GM21526 (cell line): ENCODE measurements at regions not wholly inside any gene's neighbourhood (a gene's known extent, or its start where the extent isn't known, plus 50 kb on each side); places are given as distances from the start of the nearest gene placed in this dataset.
"Not testable (repeated sequence)": the region's sequence is repeated elsewhere in the genome, so short reads cannot be mapped to it uniquely, and the experiment has no call there.

Experiments
- ATAC-seq: cut with Tn5 transposase; IDR thresholded peaks from one replicate; pipeline ENCODE4 v1.9.1; 2021; ENCODE audit warnings: moderate library complexity; ENCODE audit not compliant: unreplicated experiment, low FRiP score

DNA sequence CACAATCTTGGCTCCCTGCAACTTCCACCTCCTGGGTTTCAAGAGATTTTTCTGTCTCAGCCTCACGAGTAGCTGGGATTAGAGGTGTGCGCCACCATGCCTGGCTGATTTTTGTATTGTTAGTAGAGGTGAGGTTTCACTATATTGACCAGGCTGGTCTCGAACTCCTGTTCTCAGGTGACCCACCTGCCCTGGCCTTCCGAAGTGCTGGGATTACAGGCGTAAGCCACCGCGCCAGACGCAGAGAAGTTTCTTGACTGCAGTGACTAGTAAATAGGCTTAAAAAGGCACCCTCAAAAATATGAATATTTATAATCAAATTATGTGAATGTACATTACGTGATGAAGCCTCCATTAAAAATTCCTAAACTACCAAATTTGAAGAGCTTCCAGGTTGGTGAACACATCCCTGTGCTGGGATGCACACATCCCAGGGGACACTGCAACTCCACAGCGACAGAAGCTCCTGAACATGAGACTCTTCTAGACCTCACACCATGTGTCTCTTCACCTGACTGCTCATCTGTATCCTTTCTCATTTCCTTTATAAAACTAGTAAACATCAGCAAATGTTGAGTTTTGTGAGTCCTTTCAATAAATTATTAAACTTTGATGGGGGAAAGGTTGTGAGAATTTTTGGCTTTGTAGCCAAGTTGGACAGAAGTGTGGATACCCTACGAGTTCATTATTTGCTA is 203.3 kb upstream of the SPOPL start:
- no peak for ATAC-seq

DNA sequence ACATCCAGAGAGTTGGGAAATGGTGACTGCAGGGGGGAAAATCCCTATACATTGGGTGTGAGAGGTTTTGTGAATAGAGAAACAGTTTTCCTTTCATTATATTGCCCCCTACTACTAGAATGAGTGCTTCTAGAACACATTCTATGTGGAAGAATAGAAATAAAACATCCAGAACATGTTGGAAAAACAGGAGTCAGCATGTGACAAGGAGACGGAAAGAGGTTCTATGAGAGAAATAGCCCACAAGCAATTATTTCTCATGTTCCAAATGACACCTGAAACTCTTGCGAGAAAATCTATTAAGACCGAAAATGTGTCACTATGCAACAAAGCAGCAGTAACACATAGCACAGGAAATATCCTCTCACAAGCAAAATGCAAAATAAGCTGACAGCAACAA is 202.7 kb upstream of the SPOPL start:
- ATAC-seq, result no peak

DNA sequence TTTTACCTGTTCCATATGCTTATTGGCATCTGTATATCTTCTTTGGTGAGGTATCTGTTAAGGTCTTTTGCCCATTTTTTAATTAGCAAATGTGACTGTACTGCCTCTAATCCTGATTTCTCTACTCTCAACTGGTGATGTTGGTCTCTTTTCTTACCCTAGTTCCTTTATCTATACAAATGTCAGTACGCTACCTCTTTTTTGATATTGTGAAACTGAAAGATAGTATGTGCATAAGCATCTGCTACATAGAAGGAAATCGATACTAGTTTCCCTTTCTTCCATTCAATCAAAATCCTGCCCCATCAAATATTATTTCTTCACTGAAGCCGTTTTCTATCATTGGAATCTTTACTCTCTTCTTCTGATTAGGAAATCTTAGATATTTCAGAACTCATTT is 194.9 kb upstream of the SPOPL start:
- ATAC-seq, result no peak

DNA sequence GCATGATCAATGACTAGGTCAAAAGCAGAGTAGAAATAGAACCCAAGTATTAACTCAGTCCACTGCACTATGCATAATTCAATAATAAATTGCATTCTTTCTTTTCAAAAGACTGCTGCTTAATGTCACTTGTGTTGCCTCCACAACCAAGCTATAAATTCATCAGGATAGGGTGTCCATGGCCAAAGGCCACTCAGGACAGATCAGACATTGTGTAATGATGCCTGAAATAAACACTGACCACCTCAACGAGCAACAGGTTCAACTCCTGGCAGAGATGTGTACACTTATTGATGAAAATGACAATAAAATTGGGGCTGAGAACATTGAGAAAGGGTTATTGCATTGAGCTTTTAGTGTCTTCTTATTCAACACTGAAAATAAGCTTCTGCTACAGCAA is 194.5 kb upstream of the SPOPL start:
- no peak for ATAC-seq

DNA sequence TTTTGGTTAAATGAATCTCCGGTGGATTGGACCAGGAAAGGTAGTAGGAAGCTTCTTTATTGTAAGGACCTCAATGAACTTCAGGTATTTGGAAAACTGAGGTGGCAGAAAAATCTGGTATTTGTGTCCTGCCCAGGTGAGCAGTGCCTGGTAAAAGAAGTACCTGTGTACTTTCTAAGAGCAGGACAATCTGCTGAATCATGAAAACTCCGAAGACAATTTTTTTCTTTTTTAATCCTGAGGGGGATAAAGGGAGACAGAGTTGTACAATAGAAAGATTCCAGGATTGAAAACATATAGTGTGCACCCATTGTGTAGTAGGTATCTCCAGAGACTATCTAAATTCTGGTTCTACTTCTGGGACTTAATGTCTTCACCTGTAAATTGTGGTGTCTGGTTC is 191.8 kb upstream of the SPOPL start:
- no peak for ATAC-seq

DNA sequence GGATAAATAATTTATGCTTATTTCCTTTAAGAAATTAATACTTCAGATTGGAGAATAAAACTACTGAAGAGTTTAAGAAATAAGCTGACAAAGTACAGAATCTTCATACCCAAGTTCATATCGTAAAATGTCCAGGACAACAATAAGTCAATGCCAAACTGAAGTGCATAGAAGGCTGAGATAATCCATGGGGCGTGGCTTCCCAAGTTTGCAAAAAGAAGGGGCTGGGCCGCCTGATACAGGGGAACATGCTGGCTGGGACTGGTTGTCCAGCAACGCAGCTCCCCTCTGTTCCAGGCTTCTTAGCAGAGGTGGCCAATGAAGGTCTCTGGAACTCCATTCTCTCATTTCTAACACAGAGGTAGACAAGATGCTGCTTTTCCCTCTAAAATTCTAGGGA is 189.5 kb upstream of the SPOPL start:
- no peak for ATAC-seq

DNA sequence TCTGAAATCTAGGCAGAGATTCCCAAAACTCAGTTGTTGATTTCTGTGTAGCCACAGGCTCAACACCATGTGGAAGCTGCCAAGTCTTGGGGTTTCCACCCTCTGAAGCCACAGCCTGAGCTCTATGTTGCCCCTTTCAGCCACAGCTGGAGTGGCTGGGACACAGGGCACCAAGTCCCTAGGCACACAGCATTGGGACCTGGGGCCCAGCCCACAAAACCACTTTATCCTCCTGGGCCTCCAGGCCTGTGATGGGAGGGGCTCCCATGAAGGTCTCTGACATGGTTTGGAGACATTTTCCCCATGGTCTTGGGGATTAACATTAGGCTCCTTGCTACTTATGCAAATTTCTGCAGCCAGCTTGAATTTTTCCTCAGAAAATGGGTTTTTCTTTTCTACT is 186.0 kb upstream of the SPOPL start:
- not testable (repeated sequence) for ATAC-seq

DNA sequence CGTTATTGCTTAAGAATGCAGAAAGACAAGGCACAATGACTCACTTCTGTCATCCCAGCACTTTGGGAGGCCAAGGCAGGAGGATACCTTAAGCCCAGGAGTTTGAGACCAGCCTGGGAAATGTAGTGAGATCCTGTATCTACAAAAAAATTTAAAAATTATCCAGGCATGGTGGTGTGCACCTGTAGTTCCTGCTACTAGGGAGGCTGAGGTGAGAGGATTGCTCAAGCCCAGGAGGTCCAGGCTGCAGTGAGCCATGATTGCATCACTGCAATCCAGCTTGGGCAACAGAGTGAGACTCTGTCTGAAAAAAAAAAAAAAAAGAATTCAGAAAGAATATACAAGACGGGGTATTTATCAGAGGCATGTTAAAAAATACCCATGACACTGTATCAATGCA is 182.0 kb upstream of the SPOPL start:
- ATAC-seq, result no peak

DNA sequence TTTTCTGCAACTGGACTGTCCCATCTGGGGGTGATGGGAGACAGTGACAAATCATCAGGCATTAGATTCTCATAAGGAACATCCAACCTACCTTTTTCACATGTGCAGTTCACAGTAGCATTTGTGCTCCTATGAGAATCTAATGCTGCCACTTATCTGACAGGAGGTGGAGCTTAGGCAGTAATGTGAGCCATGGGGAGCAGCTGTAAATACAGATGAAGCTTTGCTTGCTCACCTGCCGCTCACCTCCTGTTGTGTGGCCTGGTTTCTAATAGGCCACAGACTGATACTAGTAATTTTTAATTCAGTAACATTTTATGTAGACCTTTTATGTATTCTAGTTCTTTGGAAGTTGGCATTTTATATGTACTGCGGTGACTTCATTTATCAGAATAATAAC is 180.1 kb upstream of the SPOPL start:
- no peak for ATAC-seq

DNA sequence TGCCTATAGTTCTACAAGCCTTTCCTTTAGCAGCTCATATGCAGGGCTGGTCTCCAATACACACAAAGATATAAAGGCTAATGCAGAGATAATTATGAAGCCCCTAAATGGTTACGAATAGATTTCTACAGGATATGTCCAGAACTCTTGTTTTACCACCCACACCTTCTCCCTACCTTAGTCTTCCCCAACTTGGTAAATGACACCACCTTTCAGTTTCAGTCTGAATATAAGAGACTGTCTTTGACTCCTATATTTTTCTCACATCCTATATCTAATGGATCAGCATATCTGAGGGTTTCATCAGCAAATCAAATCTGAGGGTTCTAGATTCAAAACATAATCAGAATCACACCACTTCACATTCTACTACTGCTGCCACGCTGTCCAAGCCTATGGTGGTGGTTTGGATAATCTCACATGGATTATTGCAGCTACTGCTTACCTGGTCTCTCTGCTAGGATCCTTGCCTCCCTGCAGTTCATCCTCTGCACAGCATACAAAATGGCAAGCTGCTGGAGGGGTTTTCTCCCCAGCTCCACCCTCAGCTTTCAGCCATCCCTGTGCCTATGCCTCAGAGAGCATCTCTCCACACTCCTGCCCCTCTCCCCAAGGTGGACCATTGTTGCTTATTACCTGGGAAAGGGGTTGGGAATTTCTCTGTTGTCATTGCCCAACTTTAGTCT is 178.0 kb upstream of the SPOPL start:
- no peak for ATAC-seq

DNA sequence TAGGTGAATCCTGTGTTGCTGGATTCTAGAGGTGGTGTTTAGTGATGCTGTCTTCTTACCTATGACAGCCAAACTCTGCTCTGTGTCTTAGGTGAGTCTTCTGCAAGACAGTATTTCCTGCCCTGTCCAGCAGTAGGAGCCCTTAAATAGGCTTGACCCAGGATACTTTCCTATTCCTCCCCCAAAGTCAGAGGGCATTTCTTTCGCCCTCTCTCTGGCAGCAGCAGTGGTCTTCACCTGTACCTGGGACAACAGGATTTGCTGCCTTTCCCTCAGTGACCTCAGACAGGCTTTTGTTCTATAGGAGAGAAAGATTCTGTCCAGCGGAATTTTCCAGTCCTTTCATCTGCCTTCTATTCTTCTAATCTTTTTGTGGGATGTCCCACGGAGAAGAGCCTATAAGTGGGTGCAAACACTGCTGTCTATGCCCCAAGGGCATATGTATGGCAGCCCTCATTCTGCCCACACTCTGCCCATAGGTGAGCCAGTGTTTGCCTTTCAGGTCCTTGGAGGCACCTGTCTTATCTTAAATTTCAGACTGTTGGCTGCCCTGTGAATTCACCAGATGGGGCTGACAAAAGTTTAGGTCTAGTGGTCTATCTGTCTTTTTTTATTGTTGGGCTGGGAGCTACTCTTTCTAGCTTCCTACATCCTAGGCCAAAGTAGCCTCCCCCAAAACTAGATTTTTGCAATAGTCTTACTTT is 177.3 kb upstream of the SPOPL start:
- ATAC-seq, result no peak

DNA sequence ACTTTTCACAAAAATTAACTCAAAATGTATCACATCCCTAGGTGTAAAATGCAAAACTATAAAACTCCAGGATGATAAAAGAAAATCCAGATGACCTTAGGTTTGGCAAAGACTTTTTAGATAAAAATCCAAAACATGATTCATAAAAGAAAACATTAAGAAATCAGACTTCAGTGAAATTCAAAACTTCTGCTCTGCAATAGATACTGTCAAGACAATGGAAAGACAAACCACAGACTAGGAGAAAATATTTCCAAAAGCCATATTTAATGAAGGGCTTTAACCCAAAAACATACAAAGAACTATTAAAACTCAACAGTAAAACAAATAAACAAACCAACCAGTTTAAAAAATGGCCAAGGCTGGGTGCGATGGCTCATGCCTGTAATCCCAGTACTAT is 173.6 kb upstream of the SPOPL start:
- no peak for ATAC-seq

DNA sequence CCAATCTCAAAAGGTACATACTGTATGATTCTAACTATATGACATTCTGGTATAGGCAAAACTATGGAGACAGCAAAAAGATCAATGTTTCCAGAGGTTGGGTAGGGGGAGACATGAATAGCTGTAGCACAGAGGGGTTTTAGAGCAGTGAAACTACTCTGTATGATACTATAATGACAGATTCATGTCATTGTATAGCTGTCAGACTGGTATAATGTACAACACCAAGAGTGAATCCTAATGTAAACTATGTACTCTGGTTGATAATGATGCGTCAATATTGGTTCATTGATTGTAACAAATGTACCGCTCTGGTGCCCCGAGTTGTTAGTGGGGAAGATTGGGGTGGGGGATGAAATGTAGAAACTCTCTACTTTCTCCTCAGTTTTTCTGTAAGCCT is 172.4 kb upstream of the SPOPL start:
- ATAC-seq, result no peak

DNA sequence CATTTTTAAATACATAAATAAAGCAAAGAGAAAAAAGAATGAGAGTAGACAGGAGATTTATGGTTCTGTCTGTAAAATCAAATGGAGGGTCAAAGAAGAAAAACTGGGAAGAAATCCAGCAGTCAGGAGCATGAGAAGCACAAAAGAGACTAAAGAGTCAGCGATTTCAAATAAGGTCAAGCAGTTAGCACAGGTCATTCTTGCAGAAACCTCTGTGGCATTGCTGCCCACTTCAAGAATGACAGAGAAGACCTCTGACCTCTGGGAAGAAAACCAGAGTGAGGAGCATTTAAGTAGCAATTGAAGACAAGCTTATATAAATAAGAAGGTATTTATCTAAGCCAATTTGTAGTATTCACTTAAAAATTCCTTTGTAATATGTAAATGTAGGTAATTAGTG is 172.0 kb upstream of the SPOPL start:
- ATAC-seq, result no peak

DNA sequence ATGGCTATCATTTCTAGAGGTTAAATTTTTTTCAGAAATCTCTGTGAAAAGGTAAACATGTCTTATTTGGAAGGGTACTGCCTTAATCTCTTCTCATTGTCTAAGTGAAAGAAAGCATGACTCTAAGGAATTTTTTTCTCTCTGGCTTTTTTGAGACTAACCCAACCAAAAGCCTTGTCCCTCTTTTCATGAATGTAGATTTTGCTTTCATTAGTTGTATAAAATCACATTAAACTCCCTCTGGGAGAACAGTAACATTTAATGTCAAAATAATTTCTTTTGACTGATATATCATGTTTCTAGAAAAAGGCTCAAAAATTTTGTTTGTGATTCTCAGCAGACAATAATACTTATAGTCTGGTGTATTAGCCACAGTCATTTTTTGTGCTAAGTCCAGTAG is 168.4 kb upstream of the SPOPL start:
- ATAC-seq, result no peak

DNA sequence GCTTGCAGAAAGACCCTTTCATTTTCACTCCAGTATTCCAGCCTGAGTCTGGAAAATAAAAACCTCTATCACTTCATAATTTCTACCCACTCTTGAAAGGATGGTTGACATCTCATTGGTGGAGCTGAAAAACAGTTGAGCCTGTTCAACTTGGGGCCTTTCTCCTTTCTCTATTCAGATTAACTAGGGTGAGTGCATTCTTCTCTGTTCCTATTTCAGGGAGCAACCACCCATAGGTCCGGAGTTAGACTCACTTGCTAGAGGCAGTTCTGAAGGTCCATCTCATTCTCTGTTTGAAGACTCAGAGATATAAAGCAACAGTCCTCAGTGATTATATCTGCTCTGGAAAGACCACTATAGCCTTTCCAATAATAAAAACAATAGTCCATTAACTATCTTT is 167.9 kb upstream of the SPOPL start:
- ATAC-seq, result peak; percentile 73

DNA sequence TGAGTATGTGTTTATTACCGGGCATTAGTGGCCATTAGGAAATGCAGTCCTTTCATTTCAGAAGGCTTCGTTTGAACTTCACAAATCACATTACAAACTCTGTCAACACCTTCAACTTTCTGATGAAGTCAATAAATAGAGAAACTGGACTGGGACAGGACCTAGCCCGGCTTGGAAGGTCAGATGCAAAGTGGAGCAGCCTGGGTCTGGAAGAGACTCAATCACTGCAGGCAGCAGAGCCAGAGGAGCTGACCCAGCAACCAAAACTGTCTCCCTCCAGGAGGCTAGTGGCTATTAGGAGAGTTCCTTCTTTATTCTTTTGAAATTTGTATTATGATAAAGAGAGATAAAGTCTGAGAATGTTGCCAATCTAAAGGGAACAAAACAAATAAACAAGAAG is 167.2 kb upstream of the SPOPL start:
- no peak for ATAC-seq

DNA sequence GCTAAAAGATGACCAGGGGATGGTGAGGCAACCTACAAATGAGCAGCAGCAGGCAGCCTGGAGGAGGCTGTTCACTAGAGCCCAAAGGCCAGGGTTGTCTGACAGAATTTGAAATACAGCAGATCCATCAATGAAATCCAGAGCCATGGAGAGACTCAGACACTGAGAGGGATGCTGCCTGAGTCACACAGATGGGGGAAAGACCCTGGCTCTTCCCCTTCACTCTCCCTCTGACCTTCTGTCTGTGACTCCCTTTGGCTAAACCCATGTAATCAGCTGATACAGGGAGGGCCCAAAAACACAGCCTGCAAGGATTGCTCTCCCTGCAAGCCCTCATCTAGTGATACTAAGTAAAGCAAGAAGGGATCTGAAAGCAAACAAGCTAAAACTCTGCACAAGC is 166.5 kb upstream of the SPOPL start:
- no peak for ATAC-seq

DNA sequence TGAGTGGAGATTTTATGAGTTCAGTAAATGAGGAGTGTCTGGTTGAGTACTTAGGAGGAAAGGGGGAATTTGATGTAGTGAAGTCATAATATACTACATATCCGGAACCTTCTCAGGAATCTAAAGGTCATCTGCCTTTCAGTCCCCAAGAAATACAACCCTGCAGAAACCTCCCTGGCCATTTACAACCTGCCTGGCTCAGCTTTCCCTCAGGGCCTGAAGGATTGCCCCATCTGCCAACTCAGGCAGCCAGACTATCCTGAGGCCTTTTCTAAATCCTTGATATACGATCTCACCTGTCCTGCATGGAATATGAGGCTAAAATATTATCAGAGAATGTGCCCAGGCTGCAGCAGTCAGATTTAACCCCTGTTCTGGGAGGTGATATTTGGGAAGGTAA is 165.4 kb upstream of the SPOPL start:
- no peak for ATAC-seq

DNA sequence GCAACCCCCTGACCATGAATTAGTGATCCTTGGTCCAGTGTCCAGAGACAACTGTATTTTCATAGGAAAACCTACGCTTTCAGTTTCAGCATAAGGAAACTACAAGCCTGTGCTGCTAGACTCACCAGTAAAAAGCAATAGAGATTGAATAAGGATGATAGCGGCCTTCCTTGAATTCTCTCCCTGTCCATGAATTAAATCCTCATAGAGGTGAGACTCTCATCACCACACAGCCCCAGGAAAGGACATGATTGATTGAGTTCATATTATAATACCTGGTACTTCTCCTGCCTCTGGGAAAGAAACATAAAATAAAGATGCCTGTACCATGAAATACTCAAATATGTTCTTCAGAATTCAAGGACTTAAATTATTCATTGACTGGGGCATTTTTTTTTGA is 146.3 kb upstream of the SPOPL start:
- ATAC-seq, result no peak

DNA sequence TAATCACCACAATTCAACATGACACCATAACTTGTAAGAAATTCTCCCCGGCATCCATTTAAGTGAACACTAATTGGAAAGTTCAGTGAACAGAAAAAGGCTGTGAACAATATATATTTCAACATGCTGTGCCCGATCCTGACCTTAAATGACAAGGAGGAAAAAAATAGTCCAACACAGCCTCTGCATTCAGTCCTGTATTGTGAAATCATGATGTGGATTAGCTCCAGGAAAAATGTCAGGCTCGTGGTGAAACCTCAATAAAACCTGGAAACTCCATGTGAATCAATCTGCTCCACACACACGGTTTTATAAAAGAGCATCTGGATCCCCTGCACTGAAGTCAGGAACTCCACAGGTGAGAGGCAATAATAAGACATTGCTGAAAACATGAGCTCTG is 145.4 kb upstream of the SPOPL start:
- ATAC-seq, result no peak

DNA sequence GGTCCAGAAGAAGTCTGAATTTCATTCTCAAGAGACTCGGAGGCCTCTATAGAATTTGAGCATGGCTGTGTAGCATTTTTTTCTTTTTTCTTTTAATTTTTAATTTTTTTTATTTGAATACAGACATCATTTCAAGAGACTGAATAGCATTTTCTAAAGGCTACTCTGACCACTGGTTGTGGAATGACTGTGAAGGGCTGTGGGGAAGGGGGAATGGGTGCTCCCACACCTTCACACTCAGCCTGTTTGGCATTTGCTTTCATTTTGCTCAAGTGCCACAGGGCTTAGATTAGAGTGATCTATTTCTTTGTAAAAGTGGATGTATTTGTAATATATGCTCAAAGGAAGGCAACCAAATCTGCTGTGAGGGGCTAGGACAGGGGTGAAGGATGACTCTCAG is 142.0 kb upstream of the SPOPL start:
- no peak for ATAC-seq
